K562 (cell line): ENCODE measurements at regions not wholly inside any gene's neighbourhood (a gene's known extent, or its start where the extent isn't known, plus 50 kb on each side); places are given as distances from the start of the nearest gene placed in this dataset.

Experiments used
- BHLHE40 ChIP-seq: IDR thresholded peaks from 2 replicates; pipeline ENCODE4 v1.6.1; 2011; ENCODE audit warnings: low read length, improper control_type of control experiment
- ELF4 ChIP-seq: fragments of 450-650 bp; formaldehyde crosslinking; IDR thresholded peaks from 2 replicates; pipeline ENCODE4 v1.4.0; 2022; ENCODE audit warnings: missing genetic modification characterization
- GATAD2A ChIP-seq: fragments of 450-650 bp; IDR thresholded peaks from 2 replicates; pipeline ENCODE4 v1.6.1; 2017
- SMC3 ChIP-seq: conservative IDR thresholded peaks from 2 replicates; pipeline ENCODE4 v1.6.1; 2011; ENCODE audit warnings: low read depth, low read length, improper control_type of control experiment; ENCODE audit not compliant: insufficient read depth
- SP2 ChIP-seq: IDR thresholded peaks from 2 replicates; pipeline ENCODE4 v1.6.1; 2011; ENCODE audit warnings: mild to moderate bottlenecking, low read depth, low read length, moderate library complexity; ENCODE audit not compliant: poor library complexity, severe bottlenecking; ENCODE audit errors: extremely low read depth
- ZC3H8 ChIP-seq: fragments of 450-650 bp; IDR thresholded peaks from 2 replicates; pipeline ENCODE4 v1.6.1; 2017
- ZNF124 ChIP-seq: sonication (generic); formaldehyde crosslinking; IDR thresholded peaks from 2 replicates; pipeline ENCODE4 v1.8.1; 2022; ENCODE audit warnings: missing genetic modification reagents
- TF ChIP-seq, protein P1 (sequence below): fragments of 450-650 bp; IDR thresholded peaks from 2 replicates; pipeline ENCODE4 v1.6.1; 2016; ENCODE audit warnings: borderline replicate concordance
- TF ChIP-seq, protein P2 (sequence below): sonication (generic); formaldehyde crosslinking; IDR thresholded peaks from 2 replicates; pipeline ENCODE4 v1.8.0; 2022; ENCODE audit warnings: mild to moderate bottlenecking, missing genetic modification reagents
- TF ChIP-seq, protein P3 (sequence below): fragments of 250-450 bp; sonication (Bioruptor Pico); IDR thresholded peaks from 2 replicates; pipeline ENCODE4 v1.4.0; 2020; ENCODE audit warnings: mild to moderate bottlenecking
- TF ChIP-seq, protein P4 (sequence below), 3 experiments: IDR thresholded peaks in 2 of 3; conservative IDR thresholded peaks in 1 of 3; 2 replicates each; pipeline ENCODE4 v1.5.1; 2011 to 2012; ENCODE audit warnings: low read length in 3 of 3, mild to moderate bottlenecking in 3 of 3, control low read depth in 2 of 3, improper control_type of control experiment in 1 of 3, inconsistent platforms in 1 of 3, low read depth in 1 of 3, mixed read lengths in 1 of 3, moderate library complexity in 1 of 3; ENCODE audit not compliant: insufficient read depth in 2 of 3
- TF ChIP-seq, protein P5 (sequence below): fragments of 450-650 bp; IDR thresholded peaks from 2 replicates; pipeline ENCODE4 v1.6.1; 2016; ENCODE audit warnings: low read depth, mild to moderate bottlenecking, moderate library complexity
- TF ChIP-seq, protein P6 (sequence below): fragments of 250-450 bp; sonication (Bioruptor Pico); IDR thresholded peaks from 2 replicates; pipeline ENCODE4 v1.5.0; 2020; ENCODE audit warnings: mild to moderate bottlenecking, borderline replicate concordance

DNA sequence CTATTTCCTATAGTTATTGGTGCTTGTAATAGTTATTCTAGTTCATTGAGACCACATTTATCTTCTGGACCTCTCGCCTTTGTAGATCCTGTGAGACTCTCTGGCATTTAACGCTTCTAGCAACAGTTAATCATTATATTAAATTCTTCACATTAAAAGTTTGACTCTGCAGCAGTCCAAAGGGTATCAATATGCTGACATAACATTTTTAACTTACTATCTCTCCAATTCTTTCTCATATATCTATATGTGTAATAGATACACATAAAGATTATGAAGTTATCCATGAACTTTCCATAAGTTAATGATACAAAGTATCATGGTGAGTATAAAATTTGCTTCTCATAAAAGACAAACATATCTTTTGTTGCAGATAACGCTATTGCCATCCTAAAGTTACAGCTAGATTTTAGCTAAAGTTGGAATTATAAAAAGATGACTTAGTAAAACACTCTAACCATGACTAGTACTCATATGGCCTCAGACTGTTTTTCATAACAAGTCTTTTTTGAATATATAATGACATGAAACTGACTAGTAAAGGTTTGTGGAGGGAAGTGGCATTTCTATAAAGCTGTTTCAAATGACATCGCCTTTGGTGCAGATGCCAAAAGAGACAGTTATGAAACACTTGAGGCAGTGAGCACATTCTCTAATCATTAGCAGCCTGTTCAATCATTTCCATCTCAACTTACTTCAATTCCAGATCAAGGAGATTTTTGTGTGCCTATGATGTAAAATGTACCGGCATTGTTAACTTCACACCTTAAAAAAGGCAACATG is 379.3 kb upstream of the CBLB start:
- TF ChIP-seq BHLHE40: no peak
- TF ChIP-seq, protein P1, sequence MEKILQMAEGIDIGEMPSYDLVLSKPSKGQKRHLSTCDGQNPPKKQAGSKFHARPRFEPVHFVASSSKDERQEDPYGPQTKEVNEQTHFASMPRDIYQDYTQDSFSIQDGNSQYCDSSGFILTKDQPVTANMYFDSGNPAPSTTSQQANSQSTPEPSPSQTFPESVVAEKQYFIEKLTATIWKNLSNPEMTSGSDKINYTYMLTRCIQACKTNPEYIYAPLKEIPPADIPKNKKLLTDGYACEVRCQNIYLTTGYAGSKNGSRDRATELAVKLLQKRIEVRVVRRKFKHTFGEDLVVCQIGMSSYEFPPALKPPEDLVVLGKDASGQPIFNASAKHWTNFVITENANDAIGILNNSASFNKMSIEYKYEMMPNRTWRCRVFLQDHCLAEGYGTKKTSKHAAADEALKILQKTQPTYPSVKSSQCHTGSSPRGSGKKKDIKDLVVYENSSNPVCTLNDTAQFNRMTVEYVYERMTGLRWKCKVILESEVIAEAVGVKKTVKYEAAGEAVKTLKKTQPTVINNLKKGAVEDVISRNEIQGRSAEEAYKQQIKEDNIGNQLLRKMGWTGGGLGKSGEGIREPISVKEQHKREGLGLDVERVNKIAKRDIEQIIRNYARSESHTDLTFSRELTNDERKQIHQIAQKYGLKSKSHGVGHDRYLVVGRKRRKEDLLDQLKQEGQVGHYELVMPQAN: no peak
- no peak for TF ChIP-seq ZNF124 (CRISPR knock-in tag)
- TF ChIP-seq SP2: no peak
- TF ChIP-seq, protein P2, sequence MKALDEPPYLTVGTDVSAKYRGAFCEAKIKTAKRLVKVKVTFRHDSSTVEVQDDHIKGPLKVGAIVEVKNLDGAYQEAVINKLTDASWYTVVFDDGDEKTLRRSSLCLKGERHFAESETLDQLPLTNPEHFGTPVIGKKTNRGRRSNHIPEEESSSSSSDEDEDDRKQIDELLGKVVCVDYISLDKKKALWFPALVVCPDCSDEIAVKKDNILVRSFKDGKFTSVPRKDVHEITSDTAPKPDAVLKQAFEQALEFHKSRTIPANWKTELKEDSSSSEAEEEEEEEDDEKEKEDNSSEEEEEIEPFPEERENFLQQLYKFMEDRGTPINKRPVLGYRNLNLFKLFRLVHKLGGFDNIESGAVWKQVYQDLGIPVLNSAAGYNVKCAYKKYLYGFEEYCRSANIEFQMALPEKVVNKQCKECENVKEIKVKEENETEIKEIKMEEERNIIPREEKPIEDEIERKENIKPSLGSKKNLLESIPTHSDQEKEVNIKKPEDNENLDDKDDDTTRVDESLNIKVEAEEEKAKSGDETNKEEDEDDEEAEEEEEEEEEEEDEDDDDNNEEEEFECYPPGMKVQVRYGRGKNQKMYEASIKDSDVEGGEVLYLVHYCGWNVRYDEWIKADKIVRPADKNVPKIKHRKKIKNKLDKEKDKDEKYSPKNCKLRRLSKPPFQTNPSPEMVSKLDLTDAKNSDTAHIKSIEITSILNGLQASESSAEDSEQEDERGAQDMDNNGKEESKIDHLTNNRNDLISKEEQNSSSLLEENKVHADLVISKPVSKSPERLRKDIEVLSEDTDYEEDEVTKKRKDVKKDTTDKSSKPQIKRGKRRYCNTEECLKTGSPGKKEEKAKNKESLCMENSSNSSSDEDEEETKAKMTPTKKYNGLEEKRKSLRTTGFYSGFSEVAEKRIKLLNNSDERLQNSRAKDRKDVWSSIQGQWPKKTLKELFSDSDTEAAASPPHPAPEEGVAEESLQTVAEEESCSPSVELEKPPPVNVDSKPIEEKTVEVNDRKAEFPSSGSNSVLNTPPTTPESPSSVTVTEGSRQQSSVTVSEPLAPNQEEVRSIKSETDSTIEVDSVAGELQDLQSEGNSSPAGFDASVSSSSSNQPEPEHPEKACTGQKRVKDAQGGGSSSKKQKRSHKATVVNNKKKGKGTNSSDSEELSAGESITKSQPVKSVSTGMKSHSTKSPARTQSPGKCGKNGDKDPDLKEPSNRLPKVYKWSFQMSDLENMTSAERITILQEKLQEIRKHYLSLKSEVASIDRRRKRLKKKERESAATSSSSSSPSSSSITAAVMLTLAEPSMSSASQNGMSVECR (CRISPR knock-in tag): no peak
- TF ChIP-seq, protein P3, sequence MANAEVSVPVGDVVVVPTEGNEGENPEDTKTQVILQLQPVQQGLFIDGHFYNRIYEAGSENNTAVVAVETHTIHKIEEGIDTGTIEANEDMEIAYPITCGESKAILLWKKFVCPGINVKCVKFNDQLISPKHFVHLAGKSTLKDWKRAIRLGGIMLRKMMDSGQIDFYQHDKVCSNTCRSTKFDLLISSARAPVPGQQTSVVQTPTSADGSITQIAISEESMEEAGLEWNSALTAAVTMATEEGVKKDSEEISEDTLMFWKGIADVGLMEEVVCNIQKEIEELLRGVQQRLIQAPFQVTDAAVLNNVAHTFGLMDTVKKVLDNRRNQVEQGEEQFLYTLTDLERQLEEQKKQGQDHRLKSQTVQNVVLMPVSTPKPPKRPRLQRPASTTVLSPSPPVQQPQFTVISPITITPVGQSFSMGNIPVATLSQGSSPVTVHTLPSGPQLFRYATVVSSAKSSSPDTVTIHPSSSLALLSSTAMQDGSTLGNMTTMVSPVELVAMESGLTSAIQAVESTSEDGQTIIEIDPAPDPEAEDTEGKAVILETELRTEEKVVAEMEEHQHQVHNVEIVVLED (CRISPR knock-in tag): no peak
- TF ChIP-seq, protein P4, sequence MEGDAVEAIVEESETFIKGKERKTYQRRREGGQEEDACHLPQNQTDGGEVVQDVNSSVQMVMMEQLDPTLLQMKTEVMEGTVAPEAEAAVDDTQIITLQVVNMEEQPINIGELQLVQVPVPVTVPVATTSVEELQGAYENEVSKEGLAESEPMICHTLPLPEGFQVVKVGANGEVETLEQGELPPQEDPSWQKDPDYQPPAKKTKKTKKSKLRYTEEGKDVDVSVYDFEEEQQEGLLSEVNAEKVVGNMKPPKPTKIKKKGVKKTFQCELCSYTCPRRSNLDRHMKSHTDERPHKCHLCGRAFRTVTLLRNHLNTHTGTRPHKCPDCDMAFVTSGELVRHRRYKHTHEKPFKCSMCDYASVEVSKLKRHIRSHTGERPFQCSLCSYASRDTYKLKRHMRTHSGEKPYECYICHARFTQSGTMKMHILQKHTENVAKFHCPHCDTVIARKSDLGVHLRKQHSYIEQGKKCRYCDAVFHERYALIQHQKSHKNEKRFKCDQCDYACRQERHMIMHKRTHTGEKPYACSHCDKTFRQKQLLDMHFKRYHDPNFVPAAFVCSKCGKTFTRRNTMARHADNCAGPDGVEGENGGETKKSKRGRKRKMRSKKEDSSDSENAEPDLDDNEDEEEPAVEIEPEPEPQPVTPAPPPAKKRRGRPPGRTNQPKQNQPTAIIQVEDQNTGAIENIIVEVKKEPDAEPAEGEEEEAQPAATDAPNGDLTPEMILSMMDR (IDR thresholded peaks at IDR 0.05 in 2 of 3, conservative IDR thresholded peaks at IDR 0.05 in 1 of 3; ENCODE audit: insufficient read depth in 2 of 3, low read depth in 1 of 3, low read length in 3 of 3): no peak
- TF ChIP-seq, protein P5, sequence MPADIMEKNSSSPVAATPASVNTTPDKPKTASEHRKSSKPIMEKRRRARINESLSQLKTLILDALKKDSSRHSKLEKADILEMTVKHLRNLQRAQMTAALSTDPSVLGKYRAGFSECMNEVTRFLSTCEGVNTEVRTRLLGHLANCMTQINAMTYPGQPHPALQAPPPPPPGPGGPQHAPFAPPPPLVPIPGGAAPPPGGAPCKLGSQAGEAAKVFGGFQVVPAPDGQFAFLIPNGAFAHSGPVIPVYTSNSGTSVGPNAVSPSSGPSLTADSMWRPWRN: no peak
- TF ChIP-seq ZC3H8: no peak
- TF ChIP-seq SMC3: no peak
- no peak for TF ChIP-seq GATAD2A
- TF ChIP-seq, protein P6, sequence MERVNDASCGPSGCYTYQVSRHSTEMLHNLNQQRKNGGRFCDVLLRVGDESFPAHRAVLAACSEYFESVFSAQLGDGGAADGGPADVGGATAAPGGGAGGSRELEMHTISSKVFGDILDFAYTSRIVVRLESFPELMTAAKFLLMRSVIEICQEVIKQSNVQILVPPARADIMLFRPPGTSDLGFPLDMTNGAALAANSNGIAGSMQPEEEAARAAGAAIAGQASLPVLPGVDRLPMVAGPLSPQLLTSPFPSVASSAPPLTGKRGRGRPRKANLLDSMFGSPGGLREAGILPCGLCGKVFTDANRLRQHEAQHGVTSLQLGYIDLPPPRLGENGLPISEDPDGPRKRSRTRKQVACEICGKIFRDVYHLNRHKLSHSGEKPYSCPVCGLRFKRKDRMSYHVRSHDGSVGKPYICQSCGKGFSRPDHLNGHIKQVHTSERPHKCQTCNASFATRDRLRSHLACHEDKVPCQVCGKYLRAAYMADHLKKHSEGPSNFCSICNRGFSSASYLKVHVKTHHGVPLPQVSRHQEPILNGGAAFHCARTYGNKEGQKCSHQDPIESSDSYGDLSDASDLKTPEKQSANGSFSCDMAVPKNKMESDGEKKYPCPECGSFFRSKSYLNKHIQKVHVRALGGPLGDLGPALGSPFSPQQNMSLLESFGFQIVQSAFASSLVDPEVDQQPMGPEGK: no peak
- TF ChIP-seq ELF4 (CRISPR knock-in tag): no peak
